HG02763 (cell line): ENCODE measurements at regions not wholly inside any gene's neighbourhood (a gene's known extent, or its start where the extent isn't known, plus 50 kb on each side); places are given as distances from the start of the nearest gene placed in this dataset.

Experiments
- ATAC-seq: cut with Tn5 transposase; IDR thresholded peaks from one replicate; pipeline ENCODE4 v1.9.1; 2021; ENCODE audit warnings: mild to moderate bottlenecking, moderate library complexity; ENCODE audit not compliant: unreplicated experiment

DNA sequence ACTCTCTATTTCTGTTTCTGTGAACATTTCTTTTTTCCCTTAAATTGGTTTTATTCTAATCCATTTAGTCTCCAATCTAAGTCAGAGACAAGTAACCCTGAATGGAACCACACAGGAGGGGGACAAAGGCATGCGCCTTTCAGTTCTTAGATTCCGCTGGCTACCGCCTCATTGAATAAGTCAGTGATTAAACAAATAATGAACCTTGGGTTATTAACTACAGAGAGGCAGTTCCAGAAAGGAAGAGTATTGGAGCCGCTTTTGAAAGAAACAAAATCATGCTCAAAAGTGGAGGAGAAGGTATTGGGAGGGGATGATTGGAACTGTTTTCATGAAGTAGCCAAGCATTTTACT is 459.8 kb upstream of the DAB1 start:
- ATAC-seq, result no peak

DNA sequence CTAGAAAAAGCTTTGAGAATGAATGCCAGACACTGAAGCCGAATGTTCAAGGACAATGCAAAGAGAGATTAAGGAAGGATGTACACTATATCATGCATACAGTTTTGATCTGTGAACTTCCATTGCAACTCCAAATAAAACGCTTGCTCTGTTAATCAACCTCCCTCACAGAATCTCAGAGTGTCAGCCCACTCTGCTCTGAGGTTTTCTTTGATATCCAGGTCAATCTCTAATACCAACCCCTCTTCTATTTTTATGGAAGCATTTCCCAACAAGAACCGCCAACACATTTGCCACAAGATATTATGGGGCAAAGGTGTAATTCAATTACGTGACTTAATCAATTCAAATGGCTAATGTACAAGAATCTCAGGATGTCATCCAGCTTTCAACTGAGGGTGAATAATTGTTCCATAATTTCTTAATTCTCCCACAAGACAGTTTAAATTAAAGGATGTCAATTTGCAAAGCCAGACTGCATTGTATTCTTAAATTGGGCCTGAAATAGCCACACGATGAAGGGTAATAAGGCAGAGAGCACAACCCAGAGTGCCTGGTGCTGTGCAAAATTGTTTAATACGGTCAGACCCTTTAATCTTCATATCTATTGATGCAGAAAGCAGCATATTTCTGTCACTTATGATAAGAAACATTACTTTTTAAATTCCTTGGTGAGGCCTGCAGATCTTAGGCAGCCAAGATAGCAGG is 459.2 kb upstream of the DAB1 start:
- no peak for ATAC-seq

DNA sequence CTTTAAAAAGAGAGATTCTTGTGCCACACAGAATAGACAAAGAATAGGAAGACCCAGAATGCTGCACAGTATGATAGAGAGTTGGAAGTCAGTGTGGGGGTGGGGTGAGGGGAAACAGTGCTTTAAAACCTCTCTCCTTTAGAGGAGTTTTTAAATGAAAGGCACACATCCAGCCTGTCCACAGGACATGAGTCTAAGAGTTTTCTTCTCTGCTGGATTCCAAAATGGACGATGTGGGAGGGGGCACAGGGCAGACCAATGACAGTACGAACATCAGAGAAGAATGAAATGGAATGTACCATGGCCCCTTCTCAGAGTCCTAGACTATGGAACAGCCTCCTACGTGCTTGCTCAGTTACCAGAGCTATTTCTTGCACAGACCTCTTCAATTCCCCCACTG is 458.2 kb upstream of the DAB1 start:
- no peak for ATAC-seq

DNA sequence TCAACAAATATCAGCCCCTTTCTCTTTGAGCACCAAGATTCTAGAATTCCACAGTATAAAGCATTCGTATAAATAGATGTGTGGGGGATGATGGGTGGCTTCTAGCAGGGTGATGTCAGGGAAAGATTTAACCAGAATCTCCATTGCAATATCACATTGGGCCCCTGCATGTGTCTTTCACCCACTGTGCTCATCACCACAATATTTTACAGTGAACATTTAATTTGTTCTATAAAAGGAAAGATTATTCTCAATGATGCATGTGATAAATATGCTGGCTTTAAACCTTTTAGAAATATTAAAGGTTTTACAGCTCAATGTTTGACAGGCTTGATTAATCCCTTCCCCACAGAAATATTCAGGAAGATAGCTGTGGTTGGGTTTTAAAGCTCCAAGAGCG is 457.8 kb upstream of the DAB1 start:
- no peak for ATAC-seq

DNA sequence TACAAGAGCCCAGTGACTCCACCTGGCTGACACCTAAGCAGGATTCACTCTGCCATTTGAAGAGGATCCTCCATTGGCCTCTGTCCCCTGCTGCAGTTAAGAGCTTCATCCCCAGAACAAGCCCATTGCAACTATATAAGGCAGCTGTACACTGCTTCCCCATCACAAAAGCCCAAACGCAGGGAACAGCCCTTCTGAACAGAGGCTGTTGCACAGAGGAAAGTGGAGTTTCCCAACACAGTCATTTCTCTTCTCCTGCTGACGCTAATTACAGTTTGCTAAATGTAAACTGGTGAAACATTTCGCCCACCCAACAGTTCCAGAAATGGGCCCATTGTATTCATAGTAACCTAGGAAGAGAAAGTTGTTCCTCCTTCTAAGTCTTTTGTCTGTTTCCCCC is 455.8 kb upstream of the DAB1 start:
- ATAC-seq, result no peak

DNA sequence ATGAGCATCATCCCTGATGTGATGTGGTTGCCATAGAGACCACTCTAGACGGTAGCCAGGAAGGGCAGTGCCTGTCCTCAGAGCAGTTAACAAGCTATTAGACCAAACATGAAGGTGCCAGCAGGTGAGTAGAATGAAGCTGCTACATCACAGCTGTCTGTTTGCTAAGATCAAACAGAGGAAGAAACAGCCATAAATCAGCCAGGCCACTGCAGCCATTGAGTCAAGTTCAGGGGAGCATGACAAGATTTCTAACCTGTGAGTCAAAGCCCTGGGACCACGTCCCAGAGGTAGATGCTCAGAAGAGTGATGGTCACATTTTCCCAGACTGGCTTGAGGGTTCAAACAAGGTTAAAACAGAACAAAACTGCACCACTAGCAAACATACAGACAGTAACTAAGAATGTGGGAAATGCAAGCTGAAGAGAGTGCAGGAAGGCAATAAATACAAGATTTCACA is 450.6 kb upstream of the DAB1 start:
- no peak for ATAC-seq

DNA sequence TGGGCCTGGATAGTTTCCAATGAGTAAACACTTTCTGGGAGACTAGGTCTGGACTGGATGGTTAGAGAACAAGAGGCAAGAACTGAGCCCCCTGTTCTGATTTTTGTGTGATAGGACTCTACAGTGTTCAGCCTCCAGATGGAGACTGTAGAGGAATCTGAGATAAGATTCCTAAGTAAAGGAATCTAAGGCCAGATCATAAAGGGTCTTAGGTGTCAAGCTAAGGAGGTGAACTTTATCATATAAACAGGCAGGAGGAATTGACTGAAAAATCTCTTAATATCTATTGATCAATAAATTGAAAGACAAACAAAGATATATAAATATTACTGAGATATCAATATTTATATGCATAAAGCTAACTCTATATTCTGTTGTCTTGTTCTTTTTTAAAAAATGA is 449.1 kb upstream of the DAB1 start:
- no peak for ATAC-seq

DNA sequence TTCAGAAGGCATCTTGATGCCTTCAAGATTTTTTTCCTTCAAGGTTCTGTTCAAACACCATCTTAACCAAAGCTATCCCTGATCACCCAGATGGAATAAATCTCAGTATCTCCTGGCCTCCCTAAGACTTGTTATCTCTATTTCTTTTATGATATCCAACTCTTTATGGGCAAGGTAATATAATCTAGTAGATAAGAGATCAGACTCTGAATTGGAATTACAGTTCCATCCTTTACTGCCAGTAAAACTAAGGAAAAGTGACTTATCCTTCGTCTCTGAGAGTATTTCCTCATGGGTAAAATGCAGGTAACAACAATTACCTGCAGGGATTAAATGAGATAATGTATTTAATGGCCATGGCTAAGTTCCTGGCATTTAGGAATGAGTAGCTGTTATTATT is 445.0 kb upstream of the DAB1 start:
- ATAC-seq, result no peak

DNA sequence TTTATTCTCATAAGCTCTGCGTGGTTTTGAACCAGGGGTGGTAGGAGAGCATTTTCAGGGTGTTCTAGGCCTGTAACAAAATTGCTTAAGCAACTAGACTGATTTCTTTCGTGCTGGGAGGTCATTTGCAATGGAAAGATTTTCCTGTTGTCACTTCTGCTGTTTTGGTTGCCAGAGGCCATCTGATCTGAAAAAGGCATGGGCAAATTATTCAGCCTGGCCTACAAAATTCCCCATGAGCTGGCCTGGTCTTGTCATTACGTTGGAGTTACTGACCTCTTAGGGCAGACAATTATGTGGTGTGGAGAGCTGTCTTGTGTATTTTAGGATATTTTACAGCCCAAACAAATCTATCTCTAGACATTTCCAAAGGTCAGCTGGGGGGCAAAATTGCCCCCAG is 444.4 kb upstream of the DAB1 start:
- no peak for ATAC-seq

DNA sequence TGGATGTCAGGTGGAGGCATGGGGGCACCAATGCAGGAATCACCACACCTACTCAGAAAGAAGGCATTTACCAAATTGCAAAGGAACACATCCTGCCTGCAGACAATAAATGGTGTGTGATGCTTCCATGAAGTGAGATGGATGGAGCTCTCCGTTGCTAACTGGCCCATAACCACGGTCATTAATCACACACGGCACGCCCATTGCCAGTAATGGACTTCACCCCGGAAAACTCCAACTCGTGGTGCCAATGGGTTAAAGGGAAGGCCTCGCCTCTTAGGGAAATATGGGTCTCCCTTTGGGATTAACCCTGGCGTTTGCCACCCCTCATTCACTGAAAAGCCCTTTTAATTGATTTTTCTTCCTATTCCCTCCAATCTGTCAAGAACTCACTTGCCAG is 443.1 kb upstream of the DAB1 start:
- ATAC-seq, result no peak

DNA sequence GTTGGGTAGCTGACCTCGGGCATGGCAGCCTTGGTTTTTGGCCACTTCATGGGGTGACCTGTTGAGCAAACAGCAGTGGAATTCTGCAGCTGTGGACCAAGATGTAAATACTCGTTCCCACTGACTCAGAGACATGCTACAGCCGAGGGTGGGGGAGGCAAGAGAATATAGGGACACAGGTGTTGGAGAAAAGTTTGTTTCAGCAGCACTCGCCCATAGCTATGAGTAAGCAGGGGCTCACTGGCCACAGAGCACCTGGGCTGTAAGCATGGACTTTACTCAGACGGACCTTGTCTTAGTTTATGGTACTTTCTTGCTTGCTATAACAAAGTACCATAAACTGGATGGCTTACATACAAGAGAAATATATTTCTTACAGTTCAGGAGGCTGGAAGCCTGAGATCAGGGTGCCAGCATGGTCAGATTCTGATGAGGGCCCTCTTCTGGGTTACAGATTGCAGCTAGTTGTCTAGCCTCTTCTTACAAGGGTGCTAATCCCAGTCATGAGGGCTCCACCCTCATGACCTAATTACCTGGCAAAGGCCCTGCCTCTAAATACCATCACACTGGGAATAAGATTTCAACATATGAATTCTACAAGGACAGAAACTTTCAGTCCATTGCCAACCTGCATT is 437.2 kb upstream of the DAB1 start:
- no peak for ATAC-seq

DNA sequence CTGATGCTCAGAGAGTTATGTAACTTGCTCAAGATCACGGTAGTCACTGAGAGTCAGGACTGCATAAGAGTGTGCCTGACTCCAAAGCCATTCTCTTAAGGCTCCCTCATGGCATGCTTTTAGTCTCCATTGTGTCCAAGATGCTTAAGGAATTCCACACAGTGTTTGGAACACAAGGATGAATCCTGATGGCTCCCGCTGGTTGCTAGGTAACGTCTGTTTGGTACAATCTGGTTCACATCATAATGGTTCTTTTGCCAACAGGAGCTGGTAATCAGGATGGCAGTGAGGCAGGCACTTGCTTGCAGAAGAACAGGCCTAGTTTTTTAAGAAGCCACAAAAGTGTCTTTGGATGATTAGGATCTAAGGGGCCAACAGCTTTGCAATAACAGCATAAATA is 436.5 kb upstream of the DAB1 start:
- no peak for ATAC-seq

DNA sequence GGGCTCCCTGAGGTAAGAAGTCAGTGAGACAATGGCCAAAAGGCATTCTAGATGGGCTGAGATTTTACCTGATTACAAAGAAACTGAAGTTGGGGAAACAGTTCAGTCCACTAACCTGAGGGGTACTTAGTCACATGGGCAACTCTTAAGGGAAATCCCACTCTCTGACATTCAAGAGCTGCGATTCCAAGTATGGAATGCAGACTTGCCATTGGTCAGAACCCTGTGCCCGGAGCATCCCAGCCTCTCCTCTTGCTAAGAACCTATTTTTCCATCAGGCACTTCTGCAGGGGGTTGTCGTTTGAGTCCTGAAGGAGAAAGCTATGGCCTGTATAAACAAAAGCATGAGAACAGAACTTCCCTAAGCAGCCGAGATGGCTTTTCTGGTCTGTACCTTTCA is 434.9 kb upstream of the DAB1 start:
- no peak for ATAC-seq

DNA sequence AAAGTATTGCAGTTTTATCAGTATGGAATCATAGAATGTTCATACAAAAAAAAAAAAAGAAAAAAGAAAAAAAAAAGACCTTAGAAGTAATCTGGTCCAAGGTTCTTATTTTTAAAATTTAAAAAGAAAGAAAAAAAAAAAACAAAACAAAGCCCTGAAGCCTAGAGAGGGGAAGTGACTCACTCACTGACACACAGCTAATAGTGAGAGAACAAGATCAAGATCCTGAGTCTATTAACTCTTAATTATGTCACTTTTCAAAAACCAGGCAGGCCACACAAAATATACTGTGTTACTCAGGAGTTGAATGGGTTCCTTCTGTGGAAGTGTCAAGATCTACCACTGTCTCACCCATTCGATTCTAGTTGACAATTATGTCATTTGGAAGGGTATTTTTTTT is 433.9 kb upstream of the DAB1 start:
- ATAC-seq, result no peak

DNA sequence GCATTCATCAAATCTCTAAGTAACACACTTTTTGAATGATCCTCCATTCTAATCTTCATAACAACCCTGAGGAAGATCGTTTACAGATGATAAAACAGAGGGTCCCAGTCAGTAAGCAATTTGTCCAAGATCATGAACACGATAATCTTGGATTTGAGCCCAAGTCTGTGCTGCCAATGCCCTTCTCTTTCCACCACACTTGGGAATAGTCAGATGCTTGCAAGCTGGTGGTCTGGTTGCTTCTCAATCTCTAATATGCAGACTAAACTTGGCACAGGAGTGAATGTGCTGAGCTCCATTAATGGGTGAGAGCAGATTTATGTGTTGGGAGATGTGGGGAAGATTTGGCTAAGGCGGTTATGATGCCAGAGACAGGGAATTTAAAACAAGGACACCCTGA is 430.6 kb upstream of the DAB1 start:
- no peak for ATAC-seq

DNA sequence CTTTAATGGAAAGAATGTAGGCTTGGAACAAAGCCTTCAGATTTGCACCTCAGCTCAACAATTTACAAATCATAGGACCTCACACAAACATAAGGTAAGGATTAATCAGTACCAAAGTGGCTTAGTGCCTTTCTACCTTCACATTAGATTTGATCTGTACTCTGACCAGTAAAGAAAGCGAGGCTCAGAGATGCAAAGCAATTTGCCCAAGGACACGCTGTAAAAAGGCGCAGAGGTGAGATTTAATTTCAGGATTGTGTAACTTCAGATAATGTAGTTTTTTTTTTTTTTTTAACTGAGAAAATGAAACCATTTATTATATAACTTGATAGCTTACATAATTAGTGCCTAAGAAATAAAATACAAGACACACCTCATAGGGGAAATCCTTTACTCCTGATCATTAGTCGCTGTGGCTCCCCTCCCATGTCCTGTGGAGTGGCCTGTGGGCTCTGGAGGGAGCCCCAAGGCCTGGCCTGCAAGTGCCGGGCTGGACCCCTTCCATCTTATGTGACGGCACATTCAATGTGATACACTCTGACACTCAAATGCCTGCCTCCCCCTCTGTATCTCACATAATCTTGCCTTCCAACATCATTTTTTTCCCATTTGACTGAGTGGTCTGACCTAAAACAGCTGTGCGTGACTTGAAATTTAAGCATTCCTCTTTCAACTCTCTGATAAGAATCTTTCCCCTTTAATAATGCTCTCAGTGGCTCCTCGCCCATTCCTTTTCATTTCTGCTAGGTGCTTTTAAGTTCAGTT is 426.5 kb upstream of the DAB1 start:
- no peak for ATAC-seq

DNA sequence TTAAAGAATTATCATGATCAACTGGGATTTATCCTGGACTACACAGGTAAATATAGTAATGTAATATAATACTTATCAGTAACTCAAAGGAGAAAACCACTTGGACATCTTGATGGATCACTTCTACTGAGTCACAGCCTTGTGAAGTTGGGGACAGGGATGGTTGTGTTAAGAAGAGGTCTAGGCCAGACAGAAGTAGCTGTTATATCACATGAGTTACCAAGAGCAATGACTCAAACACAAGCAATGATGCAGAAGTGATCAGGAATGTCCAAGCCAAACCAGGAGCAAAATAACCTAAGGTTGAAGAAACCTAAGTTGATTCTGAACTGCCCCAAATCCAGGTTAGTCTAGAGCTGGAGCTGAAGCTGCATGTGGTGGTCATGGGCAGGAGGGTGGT is 424.5 kb upstream of the DAB1 start:
- no peak for ATAC-seq

DNA sequence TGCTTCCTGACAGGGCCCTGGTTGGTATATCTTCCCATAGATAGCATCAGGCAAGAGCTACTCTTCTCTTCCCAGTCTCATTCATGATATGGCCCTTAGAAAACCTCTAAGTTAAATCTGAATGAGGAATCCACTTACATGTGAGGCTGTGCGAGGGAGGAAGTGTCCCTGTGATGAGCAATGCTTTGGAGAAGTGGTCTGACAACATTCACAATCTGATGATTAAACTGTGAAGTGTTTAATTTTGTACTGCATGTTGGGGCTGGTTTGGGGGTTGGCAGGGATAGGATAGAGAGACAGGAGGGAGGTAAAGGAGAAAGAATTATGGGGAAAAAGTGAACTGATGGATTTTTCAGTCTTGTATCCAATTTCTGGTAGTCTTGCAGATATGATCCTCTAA is 421.2 kb upstream of the DAB1 start:
- no peak for ATAC-seq

DNA sequence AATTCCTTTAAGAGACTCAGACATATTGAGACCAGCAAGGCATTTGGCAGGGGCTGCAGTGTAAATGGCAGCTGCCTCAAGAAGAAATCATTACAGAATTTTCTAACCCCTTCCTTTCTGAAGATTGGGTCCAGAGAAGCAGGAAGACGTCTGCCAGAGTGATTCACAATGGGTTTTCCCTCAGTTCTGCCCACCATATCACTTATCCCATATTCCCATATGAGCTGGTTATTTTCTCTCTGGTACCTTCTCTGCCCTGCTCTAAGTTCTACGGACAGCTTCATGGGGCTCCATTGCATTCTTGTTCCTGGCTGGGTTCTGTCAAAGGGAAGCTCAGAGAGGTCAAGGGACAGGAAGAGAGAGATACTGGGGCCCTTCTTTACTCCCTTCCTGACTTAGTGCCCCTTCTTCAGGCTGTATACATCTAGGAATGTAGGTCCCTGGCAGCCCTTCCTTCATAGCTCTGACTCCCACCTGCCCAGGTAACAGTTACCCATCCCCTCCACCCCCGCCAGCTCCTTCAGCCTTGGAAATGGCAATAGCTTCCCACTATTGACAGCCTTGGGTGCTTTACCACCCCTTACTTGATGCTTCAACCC is 420.6 kb upstream of the DAB1 start:
- ATAC-seq, result no peak

DNA sequence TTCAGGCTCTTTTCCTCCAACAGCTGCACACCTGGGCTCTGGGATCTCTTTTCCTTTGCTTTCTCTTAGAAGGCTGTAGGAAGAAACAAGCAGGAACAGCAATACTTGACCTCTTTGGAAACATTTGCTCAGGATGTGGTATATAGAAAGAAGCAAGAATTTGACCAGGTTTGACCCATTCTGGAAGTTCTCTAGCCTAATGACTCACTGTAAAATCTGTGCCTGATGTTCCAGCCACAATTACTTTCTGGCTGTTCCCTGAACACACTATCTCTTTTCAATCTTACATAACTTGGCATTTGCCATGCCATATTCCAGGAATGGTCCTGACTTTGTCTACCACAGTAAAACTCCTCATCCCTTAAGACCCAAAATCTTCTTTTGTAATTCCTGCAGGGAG is 419.9 kb upstream of the DAB1 start:
- no peak for ATAC-seq

DNA sequence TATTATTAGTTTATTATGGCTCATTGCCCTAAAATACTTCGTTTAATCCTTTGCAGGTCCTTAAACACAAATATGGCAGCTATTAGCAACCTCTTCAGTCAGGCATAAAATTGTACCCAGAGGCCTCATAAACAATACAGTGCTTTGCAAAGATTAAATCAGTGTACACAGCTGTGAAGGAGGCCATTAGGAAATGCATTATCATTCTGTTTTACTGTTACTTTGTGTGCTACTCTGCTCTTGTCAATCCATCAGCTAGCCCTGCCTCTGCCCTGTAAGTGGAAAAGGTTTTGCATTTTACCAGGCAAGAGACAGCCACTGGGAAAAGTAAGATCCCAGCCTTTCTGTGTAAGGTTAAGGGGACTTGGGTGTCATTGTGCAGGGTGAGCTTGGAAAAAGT is 415.7 kb upstream of the DAB1 start:
- ATAC-seq, result no peak

DNA sequence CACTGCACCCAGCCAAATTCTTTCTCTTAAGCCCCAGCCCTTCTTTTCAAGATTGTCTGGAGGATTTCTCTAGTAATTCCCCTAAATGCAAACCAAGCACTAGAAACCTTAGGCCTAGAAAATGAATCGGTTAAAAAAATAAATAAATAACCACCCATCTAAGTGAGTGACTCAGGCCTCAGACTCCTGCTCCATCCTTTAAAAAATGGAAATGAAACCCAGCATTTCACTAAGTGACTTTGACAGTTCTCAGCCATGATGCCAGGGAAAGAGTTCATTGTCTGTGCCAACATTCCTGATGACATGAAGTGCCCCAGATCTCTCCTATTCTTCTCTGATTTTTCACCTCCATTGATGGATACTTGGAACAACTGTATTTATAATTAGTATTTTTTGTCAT is 415.2 kb upstream of the DAB1 start:
- ATAC-seq, result no peak
